Iris pigment epithelial cell (primary cell): ENCODE measurements at regions not wholly inside any gene's neighbourhood (a gene's known extent, or its start where the extent isn't known, plus 50 kb on each side); places are given as distances from the start of the nearest gene placed in this dataset.

ENCODE experiments used
- DNase-seq: peaks from one replicate; pipeline ENCODE4 v3.0.0-alpha.2; 2011; ENCODE audit warnings: low read depth

DNA sequence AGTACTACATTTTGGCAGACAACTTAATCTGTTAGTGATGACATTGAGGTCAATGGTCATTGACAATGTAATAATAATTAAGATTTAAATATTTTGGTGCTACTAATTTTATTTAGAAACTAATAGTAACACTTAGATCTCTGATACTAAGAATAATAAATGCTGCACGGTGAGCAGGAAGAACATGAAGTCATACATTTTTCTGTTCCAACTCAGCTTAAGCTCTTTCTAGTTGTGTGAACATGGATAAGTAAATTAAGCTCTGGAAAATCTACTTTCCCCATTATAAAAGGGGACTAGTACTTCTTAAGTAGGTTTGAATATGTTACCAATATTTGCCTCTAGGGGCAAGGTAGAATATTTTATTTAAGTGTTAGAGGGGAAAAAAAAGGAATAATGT, 65.9 kb upstream of the MEOX2 start:
- DNase-seq = peak; percentile 11

GRCh38 chr7:15751191-15751701, 64.8 kb upstream of the MEOX2 start:
- no peak for DNase-seq

- DNase-seq = no peak
These were observed 64.2 kb upstream of the MEOX2 start for GRCh38 chr7:15750727-15751126.

DNA sequence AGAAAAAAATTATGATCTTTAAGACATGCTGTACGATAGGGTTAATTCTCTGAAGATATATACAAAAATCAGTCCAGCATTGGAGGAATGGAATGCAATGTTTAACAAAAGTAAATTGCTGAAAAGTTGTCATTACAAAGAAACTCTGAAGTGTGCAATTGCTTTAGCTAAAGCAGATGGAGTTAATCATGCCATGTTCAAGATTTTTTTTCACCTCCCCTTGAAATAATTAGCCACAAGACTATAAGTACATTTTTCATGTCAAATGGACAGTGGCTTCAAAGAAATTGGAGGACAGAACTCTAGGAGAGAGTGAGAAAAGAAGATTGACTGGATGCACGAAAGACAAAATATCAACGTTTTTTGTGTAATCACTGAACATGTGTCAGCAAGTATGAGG, 63.1 kb upstream of the MEOX2 start:
- no peak for DNase-seq

DNA sequence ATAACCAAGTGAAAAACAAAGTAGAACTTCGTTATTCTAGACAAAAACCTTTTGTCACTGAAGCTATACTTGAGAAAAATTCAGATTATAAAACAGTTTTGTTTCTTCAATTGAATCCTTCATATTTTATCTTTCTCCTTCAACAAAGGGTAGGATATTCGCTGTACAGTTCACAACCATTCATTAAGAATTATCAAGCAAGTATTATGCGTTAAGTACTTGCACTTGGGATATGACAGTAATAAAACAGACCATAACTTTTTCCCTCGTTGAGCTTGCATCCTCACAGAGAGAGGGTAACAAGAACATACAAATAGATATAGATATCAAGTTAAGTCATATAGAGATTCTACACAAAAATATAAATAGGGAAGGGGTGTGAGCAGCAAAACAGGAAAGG, 61.2 kb upstream of the MEOX2 start:
- no peak for DNase-seq

- DNase-seq = no peak
These were observed 60.8 kb upstream of the MEOX2 start for GRCh38 chr7:15747301-15747700.

GRCh38 chr7:15743926-15744480, 57.5 kb upstream of the MEOX2 start:
- DNase-seq = no peak

DNA sequence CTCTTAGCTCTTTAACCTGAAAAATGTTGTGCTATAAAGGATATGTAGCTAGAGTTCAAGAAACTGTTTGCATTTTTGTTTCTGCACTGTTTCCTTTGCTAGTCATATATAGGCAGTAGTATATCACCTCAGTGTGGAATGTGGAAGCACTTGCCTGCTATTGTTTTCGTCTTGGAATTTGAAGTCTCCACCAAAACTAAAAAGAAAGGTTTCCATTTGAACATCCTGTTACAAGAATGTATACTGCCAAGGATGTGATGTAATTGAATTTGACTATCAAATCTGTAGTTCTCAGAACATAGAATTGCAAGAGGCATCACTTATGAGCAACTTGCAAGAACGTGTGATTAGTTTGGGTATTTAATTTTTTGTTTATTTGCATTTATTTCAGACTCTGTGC, 51.1 kb upstream of the MEOX2 start:
- no peak for DNase-seq
